ENCODE measurements at regions not wholly inside any gene's neighbourhood (a gene's known extent, or its start where the extent isn't known, plus 50 kb on each side); places are given as distances from the start of the nearest gene placed in this dataset.
"Not testable (repeated sequence)": the region's sequence is repeated elsewhere in the genome, so short reads cannot be mapped to it uniquely, and the experiment has no call there.

- Mint-ChIP-seq H3K9me3 (peaks cover 4% of the 10 kb centered on the region), H3K36me3 (no peaks in the 10 kb centered on the region), H3K4me1 (no peaks in the 10 kb centered on the region), H3K4me3 (no peak overlapping the region), H3K27ac (no peak overlapping the region)
- ATAC-seq (no peak), DNase-seq (ENCODE audit: low spot score in 2 of 2) (no peak)
Measured at GRCh38 chr6:140752234-140752633, 1377.8 kb upstream of the CITED2 start.

GRCh38 chr6:140747114-140747513, 1372.7 kb upstream of the CITED2 start:
- Mint-ChIP-seq H3K36me3 (no peaks in the 10 kb centered on the region), H3K9me3 (peaks cover 7% of the 10 kb centered on the region), H3K4me1 (no peaks in the 10 kb centered on the region), H3K27ac (no peak overlapping the region), H3K4me3 (no peak overlapping the region)
- DNase-seq (ENCODE audit: low spot score in 2 of 2) (no peak), ATAC-seq (no peak)

GRCh38 chr6:140744659-140745320, 1370.3 kb upstream of the CITED2 start:
- no peak overlapping the region for H3K4me3 Mint-ChIP-seq
- H3K4me1 Mint-ChIP-seq = no peaks in the 10 kb centered on the region
- peaks cover 7% of the 10 kb centered on the region for H3K9me3 Mint-ChIP-seq
- ATAC-seq (peak; percentile 76), DNase-seq (ENCODE audit: low spot score in 2 of 2) (peak in 1 of 2 donors; percentile 49)
- no peak overlapping the region for H3K27ac Mint-ChIP-seq
- H3K36me3 Mint-ChIP-seq = no peaks in the 10 kb centered on the region

GRCh38 chr6:140736231-140736630, 1361.8 kb upstream of the CITED2 start:
- Mint-ChIP-seq H3K4me1 (no peaks in the 10 kb centered on the region), H3K36me3 (no peaks in the 10 kb centered on the region), H3K9me3 (no peaks in the 10 kb centered on the region), H3K27ac (no peak overlapping the region), H3K4me3 (no peak overlapping the region)
- ATAC-seq = no peak
- DNase-seq (ENCODE audit: low spot score in 2 of 2) = no peak

- Mint-ChIP-seq H3K4me1 (peaks cover 6% of the 10 kb centered on the region), H3K4me3 (no peak overlapping the region), H3K27ac (no peak overlapping the region), H3K36me3 (no peaks in the 10 kb centered on the region), H3K9me3 (no peaks in the 10 kb centered on the region)
- DNase-seq (ENCODE audit: low spot score in 2 of 2) = no peak
- no peak for ATAC-seq
Measured at GRCh38 chr6:140732991-140733390, 1358.5 kb upstream of the CITED2 start.

- ATAC-seq = no peak
- DNase-seq (ENCODE audit: low spot score in 2 of 2) = no peak
- H3K4me3 Mint-ChIP-seq = no peak overlapping the region
- peaks cover 6% of the 10 kb centered on the region for H3K4me1 Mint-ChIP-seq
- H3K27ac Mint-ChIP-seq = no peak overlapping the region
- H3K36me3 Mint-ChIP-seq = no peaks in the 10 kb centered on the region
- no peaks in the 10 kb centered on the region for H3K9me3 Mint-ChIP-seq
Measured at GRCh38 chr6:140732155-140732554, 1357.7 kb upstream of the CITED2 start.

- Mint-ChIP-seq H3K4me1 (peaks cover 6% of the 10 kb centered on the region), H3K27ac (no peak overlapping the region), H3K4me3 (no peak overlapping the region), H3K9me3 (no peaks in the 10 kb centered on the region), H3K36me3 (no peaks in the 10 kb centered on the region)
- DNase-seq (ENCODE audit: low spot score in 2 of 2) (no peak), ATAC-seq (no peak)
Measured at GRCh38 chr6:140731741-140732140, 1357.3 kb upstream of the CITED2 start.

GRCh38 chr6:140729521-140729920, 1355.1 kb upstream of the CITED2 start:
- Mint-ChIP-seq H3K4me1 (peaks cover 6% of the 10 kb centered on the region), H3K4me3 (no peak overlapping the region), H3K9me3 (no peaks in the 10 kb centered on the region), H3K36me3 (no peaks in the 10 kb centered on the region), H3K27ac (no peak overlapping the region)
- ATAC-seq (no peak), DNase-seq (ENCODE audit: low spot score in 2 of 2) (no peak)

- no peak for DNase-seq (ENCODE audit: low spot score in 2 of 2)
- H3K36me3 Mint-ChIP-seq = no peaks in the 10 kb centered on the region
Measured at GRCh38 chr6:140718021-140718420, 1343.6 kb upstream of the CITED2 start.

GRCh38 chr6:140713495-140713894, 1339.0 kb upstream of the CITED2 start:
- no peaks in the 10 kb centered on the region for H3K4me1 Mint-ChIP-seq
- H3K9me3 Mint-ChIP-seq = peaks cover 6% of the 10 kb centered on the region
- no peak for DNase-seq (ENCODE audit: low spot score in 2 of 2)
- ATAC-seq = no peak
- no peaks in the 10 kb centered on the region for H3K36me3 Mint-ChIP-seq
- no peak overlapping the region for H3K4me3 Mint-ChIP-seq
- H3K27ac Mint-ChIP-seq = no peak overlapping the region

More at GRCh38 chr6:140718021-140718420, 1343.6 kb upstream of the CITED2 start:
- H3K27ac Mint-ChIP-seq = no peak overlapping the region
- ATAC-seq = no peak
- H3K4me1 Mint-ChIP-seq = no peaks in the 10 kb centered on the region
- H3K9me3 Mint-ChIP-seq = peaks cover 6% of the 10 kb centered on the region
- H3K4me3 Mint-ChIP-seq = no peak overlapping the region

GRCh38 chr6:140711019-140711613, 1336.7 kb upstream of the CITED2 start:
- peak; percentile 46 for ATAC-seq

GRCh38 chr6:140708441-140708840, 1334.0 kb upstream of the CITED2 start:
- Mint-ChIP-seq H3K4me3 (no peak overlapping the region), H3K9me3 (no peaks in the 10 kb centered on the region), H3K4me1 (no peaks in the 10 kb centered on the region), H3K27ac (no peak overlapping the region), H3K36me3 (no peaks in the 10 kb centered on the region)
- no peak for DNase-seq (ENCODE audit: low spot score in 2 of 2)
- ATAC-seq = no peak

More at GRCh38 chr6:140711019-140711613, 1336.7 kb upstream of the CITED2 start:
- no peak overlapping the region for H3K27ac Mint-ChIP-seq
- H3K36me3 Mint-ChIP-seq = no peaks in the 10 kb centered on the region
- H3K4me3 Mint-ChIP-seq = no peak overlapping the region
- peaks cover under 1% of the 10 kb centered on the region for H3K9me3 Mint-ChIP-seq
- DNase-seq (ENCODE audit: low spot score in 2 of 2) = no peak
- H3K4me1 Mint-ChIP-seq = no peaks in the 10 kb centered on the region

- not testable (repeated sequence) for H3K4me1 Mint-ChIP-seq
Measured at GRCh38 chr6:140704008-140704407, 1329.6 kb upstream of the CITED2 start.

GRCh38 chr6:140697585-140697984, 1323.1 kb upstream of the CITED2 start:
- Mint-ChIP-seq H3K4me1 (no peaks in the 10 kb centered on the region), H3K36me3 (no peaks in the 10 kb centered on the region), H3K27ac (no peak overlapping the region), H3K9me3 (no peaks in the 10 kb centered on the region), H3K4me3 (no peak overlapping the region)
- no peak for ATAC-seq
- DNase-seq (ENCODE audit: low spot score in 2 of 2) = no peak

More at GRCh38 chr6:140704008-140704407, 1329.6 kb upstream of the CITED2 start:
- not testable (repeated sequence) for ATAC-seq; H3K27ac Mint-ChIP-seq; H3K36me3 Mint-ChIP-seq; DNase-seq (ENCODE audit: low spot score in 2 of 2); H3K9me3 Mint-ChIP-seq; H3K4me3 Mint-ChIP-seq

- no peaks in the 10 kb centered on the region for H3K4me1 Mint-ChIP-seq
- H3K27ac Mint-ChIP-seq = no peak overlapping the region
- H3K4me3 Mint-ChIP-seq = no peak overlapping the region
- no peak for ATAC-seq
- H3K36me3 Mint-ChIP-seq = no peaks in the 10 kb centered on the region
- H3K9me3 Mint-ChIP-seq = no peaks in the 10 kb centered on the region
- no peak for DNase-seq (ENCODE audit: low spot score in 2 of 2)
Measured at GRCh38 chr6:140684776-140685550, 1310.5 kb upstream of the CITED2 start.
